GM18511 (cell line): ENCODE measurements at regions not wholly inside any gene's neighbourhood (a gene's known extent, or its start where the extent isn't known, plus 50 kb on each side); places are given as distances from the start of the nearest gene placed in this dataset.

Experiments
- ATAC-seq: cut with Tn5 transposase; IDR thresholded peaks from one replicate; pipeline ENCODE4 v1.9.1; 2021; ENCODE audit warnings: mild to moderate bottlenecking, moderate library complexity; ENCODE audit not compliant: unreplicated experiment

- no peak for ATAC-seq
Observed at GRCh38 chr2:180325416-180326120, 318.5 kb upstream of the CWC22 start.

GRCh38 chr2:180324182-180324581 lies 317.1 kb upstream of the CWC22 start:
- ATAC-seq: no peak

- no peak for ATAC-seq
Observed at GRCh38 chr2:180322781-180323180, 315.7 kb upstream of the CWC22 start.

- peak; percentile 96 for ATAC-seq
Observed at GRCh38 chr2:180319586-180320405, 312.7 kb upstream of the CWC22 start.

- ATAC-seq: no peak
Observed at GRCh38 chr2:180314086-180314485, 307.0 kb upstream of the CWC22 start.

- no peak for ATAC-seq
Observed at GRCh38 chr2:180312542-180312941, 305.4 kb upstream of the CWC22 start.

GRCh38 chr2:180307096-180307495 lies 300.0 kb upstream of the CWC22 start:
- ATAC-seq: no peak

GRCh38 chr2:180306346-180306745 lies 299.2 kb upstream of the CWC22 start:
- ATAC-seq: no peak

GRCh38 chr2:180291552-180292421 lies 284.7 kb upstream of the CWC22 start:
- ATAC-seq: no peak

- no peak for ATAC-seq
Observed at GRCh38 chr2:180291060-180291459, 284.0 kb upstream of the CWC22 start.

GRCh38 chr2:180289627-180290026 lies 282.5 kb upstream of the CWC22 start:
- ATAC-seq: no peak

- ATAC-seq: no peak
Observed at GRCh38 chr2:180279581-180279980, 272.5 kb upstream of the CWC22 start.

- ATAC-seq: no peak
Observed at GRCh38 chr2:180276733-180277132, 269.6 kb upstream of the CWC22 start.

GRCh38 chr2:180268006-180268405 lies 260.9 kb upstream of the CWC22 start:
- no peak for ATAC-seq

- no peak for ATAC-seq
Observed at GRCh38 chr2:180261976-180262375, 254.9 kb upstream of the CWC22 start.

GRCh38 chr2:180258579-180258978 lies 251.5 kb upstream of the CWC22 start:
- no peak for ATAC-seq

GRCh38 chr2:180258041-180258537 lies 251.0 kb upstream of the CWC22 start:
- ATAC-seq: no peak

GRCh38 chr2:180257247-180257646 lies 250.2 kb upstream of the CWC22 start:
- ATAC-seq: no peak

GRCh38 chr2:180255981-180256380 lies 248.9 kb upstream of the CWC22 start:
- ATAC-seq: no peak

GRCh38 chr2:180254872-180255271 lies 247.8 kb upstream of the CWC22 start:
- ATAC-seq: no peak

- ATAC-seq: no peak
Observed at GRCh38 chr2:180247658-180248057, 240.6 kb upstream of the CWC22 start.
